Peyer's patch (tissue), 4 donors: ENCODE measurements at regions not wholly inside any gene's neighbourhood (a gene's known extent, or its start where the extent isn't known, plus 50 kb on each side); places are given as distances from the start of the nearest gene placed in this dataset.

Experiments used
- CTCF ChIP-seq, 6 experiments: fragments of 450-650 bp in 4 of 6; fragments of 200-600 bp in 2 of 6; sonication (generic) in 1 of 6; IDR thresholded peaks; one replicate each; pipeline ENCODE4 v1.5.1; 2017 to 2019; ENCODE audit warnings: antibody characterized with exemption in 6 of 6, mild to moderate bottlenecking in 3 of 6, moderate library complexity in 1 of 6
- POLR2A ChIP-seq, 2 donors: fragments of 450-650 bp; IDR thresholded peaks; one replicate each; pipeline ENCODE4 v1.5.1; 2017; ENCODE audit warnings: antibody characterized with exemption in 2 of 2, mild to moderate bottlenecking in 2 of 2, moderate library complexity in 2 of 2

- TF ChIP-seq CTCF (IDR thresholded peaks at IDR 0.05) (no peak), POLR2A (IDR thresholded peaks at IDR 0.05) (no peak)
Observed at GRCh38 chrX:65948103-65948502, 91.8 kb downstream of the VSIG4 start.
